ENCODE measurements at regions not wholly inside any gene's neighbourhood (a gene's known extent, or its start where the extent isn't known, plus 50 kb on each side); places are given as distances from the start of the nearest gene placed in this dataset.
"Not testable (repeated sequence)": the region's sequence is repeated elsewhere in the genome, so short reads cannot be mapped to it uniquely, and the experiment has no call there.

GRCh38 chr2:198304859-198305258 is 500.5 kb downstream of the PLCL1 start:
- no peak for TF ChIP-seq JUND (IDR thresholded peaks at IDR 0.05; ENCODE audit: low read depth)
- no peak for DNase-seq (ENCODE audit: low read depth in 1 of 2, low spot score in 1 of 2)
- in situ Hi-C loops (cut with HindIII; ENCODE audit: low pct_unique_long_range_greater_than_20kb, low sequenced_read_pairs), result no loop called here

GRCh38 chr2:198297350-198297749 is 493.0 kb downstream of the PLCL1 start:
- no peak for DNase-seq (ENCODE audit: low read depth in 1 of 2, low spot score in 1 of 2)
- in situ Hi-C loops (cut with HindIII; ENCODE audit: low pct_unique_long_range_greater_than_20kb, low sequenced_read_pairs), result no loop called here

GRCh38 chr2:198296665-198297308 is 492.4 kb downstream of the PLCL1 start:
- in situ Hi-C loops (cut with HindIII; ENCODE audit: low pct_unique_long_range_greater_than_20kb, low sequenced_read_pairs), result no loop called here
- no peak for TF ChIP-seq JUND (IDR thresholded peaks at IDR 0.05; ENCODE audit: low read depth)
- DNase-seq (ENCODE audit: low read depth in 1 of 2, low spot score in 1 of 2), result peak; percentile 5 to 57

More at GRCh38 chr2:198297350-198297749, 493.0 kb downstream of the PLCL1 start:
- no peak for TF ChIP-seq JUND (IDR thresholded peaks at IDR 0.05; ENCODE audit: low read depth)

- in situ Hi-C loops (cut with HindIII; ENCODE audit: low pct_unique_long_range_greater_than_20kb, low sequenced_read_pairs), result no loop called here
- no peak for DNase-seq (ENCODE audit: low read depth in 1 of 2, low spot score in 1 of 2)
- no peak for TF ChIP-seq JUND (IDR thresholded peaks at IDR 0.05; ENCODE audit: low read depth)
Measured at GRCh38 chr2:198293281-198293680, 488.9 kb downstream of the PLCL1 start.

GRCh38 chr2:198289811-198290210 is 485.4 kb downstream of the PLCL1 start:
- TF ChIP-seq JUND (IDR thresholded peaks at IDR 0.05; ENCODE audit: low read depth), result no peak
- DNase-seq (ENCODE audit: low read depth in 1 of 2, low spot score in 1 of 2), result no peak
- in situ Hi-C loops (cut with HindIII; ENCODE audit: low pct_unique_long_range_greater_than_20kb, low sequenced_read_pairs), result no loop called here

- TF ChIP-seq JUND (IDR thresholded peaks at IDR 0.05; ENCODE audit: low read depth), result no peak
- in situ Hi-C loops (cut with HindIII; ENCODE audit: low pct_unique_long_range_greater_than_20kb, low sequenced_read_pairs), result no loop called here
- DNase-seq (ENCODE audit: low read depth in 1 of 2, low spot score in 1 of 2), result no peak
Measured at GRCh38 chr2:198287706-198288105, 483.3 kb downstream of the PLCL1 start.

DNA sequence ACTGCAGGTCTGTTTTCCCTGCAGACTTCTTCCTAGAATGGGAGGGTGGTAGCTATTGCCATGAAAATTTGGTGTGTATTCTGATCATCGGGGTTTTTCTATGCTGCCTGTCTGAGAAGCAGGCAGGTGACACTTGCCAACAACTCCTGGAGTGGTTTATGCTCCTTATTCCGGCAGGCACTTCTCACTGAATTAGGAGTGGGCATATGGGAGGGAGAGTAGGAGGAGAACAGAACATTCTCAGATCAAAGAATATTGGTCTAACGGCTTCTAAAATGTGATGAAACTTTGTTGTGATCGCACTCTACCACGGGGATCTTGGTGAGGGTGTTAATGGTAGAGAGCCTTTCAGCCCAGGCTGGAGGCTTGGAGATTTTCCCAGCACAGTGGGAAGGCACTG is 480.8 kb downstream of the PLCL1 start:
- in situ Hi-C loops (cut with HindIII; ENCODE audit: low pct_unique_long_range_greater_than_20kb, low sequenced_read_pairs), result no loop called here
- no peak for TF ChIP-seq JUND (IDR thresholded peaks at IDR 0.05; ENCODE audit: low read depth)
- DNase-seq (ENCODE audit: low read depth in 1 of 2, low spot score in 1 of 2), result no peak

- TF ChIP-seq JUND (IDR thresholded peaks at IDR 0.05; ENCODE audit: low read depth), result no peak
- in situ Hi-C loops (cut with HindIII; ENCODE audit: low pct_unique_long_range_greater_than_20kb, low sequenced_read_pairs), result no loop called here
- no peak for DNase-seq (ENCODE audit: low read depth in 1 of 2, low spot score in 1 of 2)
Measured at GRCh38 chr2:198283146-198283545, 478.8 kb downstream of the PLCL1 start.

GRCh38 chr2:198282061-198282460 is 477.7 kb downstream of the PLCL1 start:
- in situ Hi-C loops (cut with HindIII; ENCODE audit: low pct_unique_long_range_greater_than_20kb, low sequenced_read_pairs), result no loop called here
- DNase-seq (ENCODE audit: low read depth in 1 of 2, low spot score in 1 of 2), result no peak
- no peak for TF ChIP-seq JUND (IDR thresholded peaks at IDR 0.05; ENCODE audit: low read depth)

DNA sequence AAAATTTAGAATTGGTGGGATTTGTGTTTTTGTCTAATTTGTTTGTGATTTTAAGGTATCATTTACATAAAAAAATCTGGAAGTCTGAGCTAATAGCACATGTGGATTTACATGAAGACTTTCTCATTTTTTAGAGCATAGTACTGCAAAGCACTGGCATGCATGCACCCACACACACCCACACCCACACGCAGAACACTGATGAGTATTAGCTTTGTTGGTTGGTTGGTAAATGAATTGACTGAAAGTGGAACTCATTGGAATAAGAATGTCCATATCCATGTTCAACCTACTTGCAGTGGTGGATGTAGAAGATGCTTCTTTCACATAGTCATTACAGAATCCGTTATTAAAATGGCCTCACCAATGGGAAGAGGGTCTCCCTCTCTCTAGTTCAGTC is 475.8 kb downstream of the PLCL1 start:
- no peak for TF ChIP-seq JUND (IDR thresholded peaks at IDR 0.05; ENCODE audit: low read depth)
- in situ Hi-C loops (cut with HindIII; ENCODE audit: low pct_unique_long_range_greater_than_20kb, low sequenced_read_pairs), result no loop called here
- no peak for DNase-seq (ENCODE audit: low read depth in 1 of 2, low spot score in 1 of 2)

GRCh38 chr2:198279026-198279425 is 474.6 kb downstream of the PLCL1 start:
- no peak for DNase-seq (ENCODE audit: low read depth in 1 of 2, low spot score in 1 of 2)
- no peak for TF ChIP-seq JUND (IDR thresholded peaks at IDR 0.05; ENCODE audit: low read depth)
- in situ Hi-C loops (cut with HindIII; ENCODE audit: low pct_unique_long_range_greater_than_20kb, low sequenced_read_pairs), result no loop called here

GRCh38 chr2:198277181-198277580 is 472.8 kb downstream of the PLCL1 start:
- in situ Hi-C loops (cut with HindIII; ENCODE audit: low pct_unique_long_range_greater_than_20kb, low sequenced_read_pairs), result no loop called here
- DNase-seq (ENCODE audit: low read depth in 1 of 2, low spot score in 1 of 2), result no peak
- TF ChIP-seq JUND (IDR thresholded peaks at IDR 0.05; ENCODE audit: low read depth), result no peak

- no peak for TF ChIP-seq JUND (IDR thresholded peaks at IDR 0.05; ENCODE audit: low read depth)
- in situ Hi-C loops (cut with HindIII; ENCODE audit: low pct_unique_long_range_greater_than_20kb, low sequenced_read_pairs), result no loop called here
- DNase-seq (ENCODE audit: low read depth in 1 of 2, low spot score in 1 of 2), result no peak
Measured at GRCh38 chr2:198273660-198274059, 469.3 kb downstream of the PLCL1 start.

GRCh38 chr2:198270157-198270556 is 465.8 kb downstream of the PLCL1 start:
- DNase-seq (ENCODE audit: low read depth in 1 of 2, low spot score in 1 of 2); in situ Hi-C loops (cut with HindIII; ENCODE audit: low pct_unique_long_range_greater_than_20kb, low sequenced_read_pairs): not testable (repeated sequence)

All from T47D (cell line).